ENCODE measurements at regions not wholly inside any gene's neighbourhood (a gene's known extent, or its start where the extent isn't known, plus 50 kb on each side); places are given as distances from the start of the nearest gene placed in this dataset.

DNA sequence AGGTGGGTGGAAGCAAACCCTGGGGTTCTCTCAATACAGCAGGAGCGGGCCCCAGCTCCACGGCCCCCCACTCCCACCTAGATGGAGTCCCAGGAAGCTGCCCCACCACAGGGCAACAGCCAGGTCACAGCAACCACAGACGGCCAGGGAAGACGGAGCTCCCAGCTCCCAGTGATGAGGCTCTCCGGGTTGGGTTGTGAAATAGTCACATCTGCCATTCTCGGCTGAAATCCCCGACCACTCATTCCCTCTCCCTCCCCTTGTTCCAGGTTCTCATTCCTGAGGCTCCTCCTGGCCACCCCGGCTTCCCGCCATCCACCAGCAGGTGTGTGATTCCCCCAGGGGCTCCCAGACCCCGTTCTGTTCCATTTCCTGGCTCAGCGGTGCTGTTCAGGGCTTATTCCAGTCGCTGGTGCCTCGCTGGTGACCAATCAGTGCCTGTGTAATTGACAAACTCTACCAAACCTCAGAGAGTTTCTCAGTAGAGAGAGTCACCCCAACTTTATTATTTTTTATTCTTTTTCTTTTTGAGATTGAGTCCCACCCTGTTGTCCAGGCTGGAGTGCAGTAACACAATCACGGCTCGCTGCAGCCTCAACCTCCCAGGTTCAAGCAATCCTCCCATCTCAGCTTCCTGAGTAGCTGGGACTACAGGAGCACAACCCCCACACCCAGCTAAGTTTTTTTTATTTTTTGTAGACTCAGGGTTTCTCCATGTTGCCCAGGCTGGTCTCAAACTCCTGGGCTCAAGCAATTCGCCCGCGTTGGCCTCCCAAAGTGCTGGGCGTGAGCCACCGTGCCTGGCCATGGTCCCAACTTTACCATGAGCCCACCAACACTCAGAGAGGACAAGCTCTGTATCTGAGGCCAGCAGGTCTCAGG is 63.2 kb downstream of the SHANK2 start:
- no peaks in the 10 kb centered on the region for H3K27me3 Mint-ChIP-seq
- H3K4me3 Mint-ChIP-seq: no peak overlapping the region
- no peaks in the 10 kb centered on the region for H3K4me1 Mint-ChIP-seq
- ATAC-seq (replicated peaks): no peak
- no peak overlapping the region for H3K27ac Mint-ChIP-seq
- no peaks in the 10 kb centered on the region for H3K36me3 Mint-ChIP-seq (ENCODE audit: low read depth)
- H3K9me3 Mint-ChIP-seq: no peaks in the 10 kb centered on the region

DNA sequence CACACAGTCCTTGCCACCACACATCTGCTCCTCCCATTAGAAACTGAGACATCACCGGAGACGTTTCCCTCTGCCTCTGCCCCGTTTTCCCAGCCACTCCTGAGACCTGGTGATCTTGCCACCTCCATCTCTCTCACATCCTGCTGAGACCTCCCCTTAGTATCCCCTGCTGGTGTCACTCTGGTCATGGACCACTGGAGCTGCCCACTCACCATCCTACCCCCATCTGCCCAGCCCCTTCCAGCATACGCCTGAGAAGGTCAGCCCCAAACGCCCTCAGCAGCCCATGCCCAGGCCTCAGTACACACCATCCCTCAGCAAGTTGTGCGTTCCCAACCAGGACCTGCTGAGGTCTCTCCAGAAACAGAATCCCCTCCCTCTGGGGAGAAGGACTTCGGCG is 64.3 kb downstream of the SHANK2 start:
- Mint-ChIP-seq H3K4me3 (no peak overlapping the region), H3K4me1 (no peaks in the 10 kb centered on the region), H3K27me3 (no peaks in the 10 kb centered on the region), H3K36me3 (ENCODE audit: low read depth) (no peaks in the 10 kb centered on the region), H3K27ac (no peak overlapping the region), H3K9me3 (no peaks in the 10 kb centered on the region)
- no peak for ATAC-seq (replicated peaks)

DNA sequence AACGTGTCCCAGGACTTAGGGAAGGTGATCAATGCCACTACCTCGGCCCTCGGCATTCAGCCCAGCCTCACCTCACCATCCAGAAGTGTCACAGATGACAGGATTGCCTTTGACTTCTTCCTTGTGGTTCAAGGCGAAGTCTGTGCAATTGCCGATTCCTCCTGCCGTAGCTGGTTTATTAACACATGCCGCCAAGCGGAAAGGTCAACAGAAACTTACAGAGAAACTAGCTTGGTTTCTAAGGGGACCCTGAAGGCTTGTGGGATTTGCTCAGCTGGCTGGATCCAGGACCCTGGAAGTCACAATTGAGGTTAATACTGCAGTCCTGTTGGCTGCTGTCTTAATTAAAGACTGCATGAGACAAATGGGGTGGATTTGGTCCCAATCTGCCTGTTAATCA is 65.6 kb downstream of the SHANK2 start:
- H3K9me3 Mint-ChIP-seq: no peaks in the 10 kb centered on the region
- no peaks in the 10 kb centered on the region for H3K27me3 Mint-ChIP-seq
- H3K36me3 Mint-ChIP-seq (ENCODE audit: low read depth): no peaks in the 10 kb centered on the region
- H3K4me1 Mint-ChIP-seq: no peaks in the 10 kb centered on the region
- H3K4me3 Mint-ChIP-seq: no peak overlapping the region
- H3K27ac Mint-ChIP-seq: no peak overlapping the region
- ATAC-seq (replicated peaks): no peak

DNA sequence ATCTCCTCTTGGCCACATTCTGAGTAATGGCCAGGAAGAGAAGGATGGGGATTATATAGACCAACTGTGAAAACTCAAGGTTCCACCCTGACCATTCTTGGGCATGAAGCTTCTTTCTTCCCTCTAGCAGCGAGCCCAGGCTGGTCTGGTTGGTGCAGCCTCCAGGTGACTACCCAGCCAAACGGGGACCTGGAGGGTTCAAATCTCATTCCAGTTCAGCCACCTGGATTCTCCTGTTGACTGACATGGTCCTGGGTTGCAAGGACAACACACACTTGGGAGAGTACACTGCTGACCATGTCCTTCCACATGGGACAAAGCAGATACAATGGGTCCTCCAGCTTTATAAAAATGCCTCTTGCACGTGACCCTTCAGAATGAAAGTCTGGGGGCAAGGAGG is 67.0 kb downstream of the SHANK2 start:
- no peak overlapping the region for H3K4me3 Mint-ChIP-seq
- H3K36me3 Mint-ChIP-seq (ENCODE audit: low read depth): no peaks in the 10 kb centered on the region

DNA sequence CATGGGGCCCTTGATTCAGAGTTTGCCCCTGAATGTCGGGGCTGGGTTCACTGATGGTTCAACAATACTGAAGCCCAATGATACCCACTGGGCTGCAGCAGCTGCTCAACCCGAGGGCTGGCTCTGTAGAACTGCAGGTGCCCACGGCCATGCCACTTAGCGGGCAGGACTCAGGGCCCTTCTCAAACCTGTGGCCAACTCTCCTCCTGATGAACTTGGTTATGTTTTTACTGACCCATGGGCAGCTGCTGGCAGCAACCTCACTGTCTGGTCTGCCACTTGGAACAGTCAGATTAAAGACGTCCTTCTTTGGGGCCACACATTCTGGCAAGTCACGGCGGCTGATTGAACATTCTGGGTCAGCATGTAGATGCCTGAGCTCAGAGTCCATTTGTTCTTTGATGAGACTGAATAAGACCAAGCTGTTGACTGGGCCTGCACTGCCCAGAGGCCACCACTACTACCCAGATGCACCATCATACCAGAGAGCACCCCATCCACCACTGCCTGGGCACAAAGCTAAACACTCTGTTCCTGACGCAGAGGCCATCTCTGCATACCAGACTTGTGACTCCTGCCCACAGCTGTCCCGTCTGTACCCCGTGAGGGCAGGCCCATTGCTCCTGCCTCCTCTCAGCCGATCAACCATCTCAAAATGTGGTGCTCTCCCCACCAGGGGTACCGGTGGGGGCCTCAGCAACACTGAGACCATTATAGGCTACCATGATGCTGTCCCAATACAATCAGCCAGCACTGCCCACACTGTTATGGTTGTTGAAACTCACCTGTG is 67.8 kb downstream of the SHANK2 start:
- no peak for ATAC-seq (replicated peaks)
- no peak overlapping the region for H3K27ac Mint-ChIP-seq
- no peaks in the 10 kb centered on the region for H3K9me3 Mint-ChIP-seq
- no peaks in the 10 kb centered on the region for H3K36me3 Mint-ChIP-seq (ENCODE audit: low read depth)
- peaks cover 7% of the 10 kb centered on the region for H3K27me3 Mint-ChIP-seq
- no peak overlapping the region for H3K4me3 Mint-ChIP-seq
- no peaks in the 10 kb centered on the region for H3K4me1 Mint-ChIP-seq

More for the DNA sequence above, 67.0 kb downstream of the SHANK2 start:
- no peak for ATAC-seq (replicated peaks)
- Mint-ChIP-seq H3K9me3 (no peaks in the 10 kb centered on the region), H3K4me1 (no peaks in the 10 kb centered on the region), H3K27me3 (peaks cover 2% of the 10 kb centered on the region), H3K27ac (no peak overlapping the region)

- H3K36me3 Mint-ChIP-seq (ENCODE audit: low read depth): no peaks in the 10 kb centered on the region
- no peak overlapping the region for H3K4me3 Mint-ChIP-seq
- no peaks in the 10 kb centered on the region for H3K4me1 Mint-ChIP-seq
- no peak overlapping the region for H3K27ac Mint-ChIP-seq
- ATAC-seq (replicated peaks): no peak
- no peaks in the 10 kb centered on the region for H3K9me3 Mint-ChIP-seq
- H3K27me3 Mint-ChIP-seq: peaks cover 7% of the 10 kb centered on the region
Measured at GRCh38 chr11:71183878-71184277, 68.5 kb downstream of the SHANK2 start.

DNA sequence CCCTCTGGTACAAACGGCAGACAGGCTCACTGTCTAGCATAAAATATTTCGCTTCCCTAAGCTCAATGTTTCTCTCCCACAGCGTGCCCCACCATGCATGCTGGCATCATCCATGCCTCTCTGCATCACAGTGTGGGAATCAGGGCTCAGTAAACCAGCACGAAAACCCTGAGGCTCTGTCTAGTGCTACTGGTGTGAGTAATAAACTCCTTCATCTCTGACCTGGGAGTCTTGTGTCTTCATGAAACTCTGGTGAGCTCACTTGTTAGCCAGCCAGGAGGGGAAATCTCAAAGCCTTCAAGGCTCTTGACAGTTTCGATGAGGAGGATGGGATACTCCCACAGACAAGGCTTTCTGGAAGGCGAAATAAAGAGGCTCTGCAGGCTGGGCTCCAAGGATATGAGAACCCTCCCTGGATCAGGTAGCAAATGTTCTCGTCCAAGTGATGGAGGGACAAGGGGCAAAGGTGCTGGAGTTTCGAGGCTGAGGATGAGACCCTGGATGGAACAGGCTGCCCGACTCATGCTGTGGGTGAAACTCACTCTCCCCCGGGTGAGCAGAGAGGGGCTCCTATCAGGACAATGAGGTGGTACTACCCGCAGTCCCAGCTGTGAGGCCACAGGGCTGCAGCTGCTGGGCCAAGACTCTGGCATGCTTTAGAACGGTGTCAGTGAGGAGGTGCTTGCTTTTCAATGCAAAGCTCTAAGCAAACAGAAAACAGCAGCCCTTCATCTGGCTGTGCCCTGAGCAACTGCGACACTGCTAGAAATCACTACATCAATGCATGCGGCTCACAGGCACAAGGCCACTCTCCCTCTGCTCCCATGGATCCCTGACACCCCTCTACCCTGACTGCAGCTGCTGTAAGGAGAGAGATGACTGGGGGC is 69.3 kb downstream of the SHANK2 start:
- no peaks in the 10 kb centered on the region for H3K36me3 Mint-ChIP-seq (ENCODE audit: low read depth)
- H3K9me3 Mint-ChIP-seq: peaks cover 3% of the 10 kb centered on the region
- no peaks in the 10 kb centered on the region for H3K4me1 Mint-ChIP-seq
- peaks cover 10% of the 10 kb centered on the region for H3K27me3 Mint-ChIP-seq
- no peak overlapping the region for H3K27ac Mint-ChIP-seq
- ATAC-seq (replicated peaks): no peak
- no peak overlapping the region for H3K4me3 Mint-ChIP-seq

DNA sequence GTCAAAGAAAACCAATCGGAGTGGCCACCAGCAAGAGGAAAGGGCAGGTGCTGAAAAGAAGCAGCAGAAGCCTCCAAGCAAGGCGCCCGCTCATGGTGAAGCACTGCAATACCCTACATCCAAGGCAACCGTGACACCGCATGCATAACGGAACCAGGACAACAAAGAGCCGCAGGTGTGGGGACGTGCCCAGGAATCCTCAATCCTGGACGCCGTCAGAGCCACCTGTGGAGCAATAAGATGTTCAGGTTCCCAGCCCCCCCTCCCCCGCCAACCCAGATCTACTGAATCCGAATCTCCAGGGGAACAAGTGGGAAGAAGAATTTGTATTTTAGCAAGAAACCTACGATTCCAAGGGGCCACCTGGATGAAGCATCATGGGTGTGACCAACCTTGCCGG is 70.8 kb downstream of the SHANK2 start:
- Mint-ChIP-seq H3K9me3 (peaks cover 17% of the 10 kb centered on the region), H3K36me3 (ENCODE audit: low read depth) (no peaks in the 10 kb centered on the region), H3K4me3 (no peak overlapping the region), H3K27me3 (peaks cover 20% of the 10 kb centered on the region), H3K4me1 (no peaks in the 10 kb centered on the region), H3K27ac (no peak overlapping the region)
- no peak for ATAC-seq (replicated peaks)

GRCh38 chr11:71180694-71181470 is 71.5 kb downstream of the SHANK2 start:
- Mint-ChIP-seq H3K27ac (no peak overlapping the region), H3K27me3 (peaks cover 23% of the 10 kb centered on the region), H3K4me3 (no peak overlapping the region), H3K4me1 (no peaks in the 10 kb centered on the region), H3K9me3 (peaks cover 21% of the 10 kb centered on the region), H3K36me3 (ENCODE audit: low read depth) (no peaks in the 10 kb centered on the region)
- ATAC-seq (replicated peaks): no peak

GRCh38 chr11:71179877-71180605 is 72.3 kb downstream of the SHANK2 start:
- no peak for ATAC-seq (replicated peaks)
- no peak overlapping the region for H3K27ac Mint-ChIP-seq
- peaks cover 23% of the 10 kb centered on the region for H3K9me3 Mint-ChIP-seq
- no peak overlapping the region for H3K4me3 Mint-ChIP-seq
- H3K36me3 Mint-ChIP-seq (ENCODE audit: low read depth): no peaks in the 10 kb centered on the region
- no peaks in the 10 kb centered on the region for H3K4me1 Mint-ChIP-seq
- H3K27me3 Mint-ChIP-seq: peaks cover 25% of the 10 kb centered on the region

GRCh38 chr11:71178076-71178475 is 74.3 kb downstream of the SHANK2 start:
- no peak overlapping the region for H3K27ac Mint-ChIP-seq
- H3K4me3 Mint-ChIP-seq: no peak overlapping the region
- no peaks in the 10 kb centered on the region for H3K36me3 Mint-ChIP-seq (ENCODE audit: low read depth)
- H3K4me1 Mint-ChIP-seq: no peaks in the 10 kb centered on the region
- peaks cover 25% of the 10 kb centered on the region for H3K9me3 Mint-ChIP-seq
- H3K27me3 Mint-ChIP-seq: peaks cover 36% of the 10 kb centered on the region
- ATAC-seq (replicated peaks): no peak

GRCh38 chr11:71176812-71177211 is 75.6 kb downstream of the SHANK2 start:
- H3K27me3 Mint-ChIP-seq: peaks cover 36% of the 10 kb centered on the region
- H3K27ac Mint-ChIP-seq: no peak overlapping the region
- H3K4me1 Mint-ChIP-seq: no peaks in the 10 kb centered on the region
- H3K36me3 Mint-ChIP-seq (ENCODE audit: low read depth): no peaks in the 10 kb centered on the region
- ATAC-seq (replicated peaks): no peak
- peaks cover 25% of the 10 kb centered on the region for H3K9me3 Mint-ChIP-seq
- no peak overlapping the region for H3K4me3 Mint-ChIP-seq

DNA sequence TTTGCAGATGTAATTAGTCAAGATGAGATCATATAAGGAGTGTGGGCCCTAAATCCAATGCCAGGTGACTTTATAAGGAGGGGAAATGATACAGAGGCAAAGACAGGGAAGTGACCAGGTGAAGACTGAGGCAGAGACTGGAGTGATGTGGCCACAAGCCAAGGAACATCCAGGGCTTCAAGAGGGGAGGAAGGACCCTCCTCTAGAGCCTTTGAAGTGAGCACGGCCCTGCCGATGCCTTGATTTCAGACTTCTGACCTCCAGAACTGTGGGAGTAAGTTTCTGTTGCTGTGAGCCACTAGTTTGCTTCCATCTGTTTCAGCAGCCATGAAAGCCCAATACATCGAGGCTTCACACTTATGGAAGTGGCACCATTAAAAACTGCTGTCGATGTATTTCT is 78.7 kb downstream of the SHANK2 start:
- Mint-ChIP-seq H3K4me1 (no peaks in the 10 kb centered on the region), H3K36me3 (ENCODE audit: low read depth) (no peaks in the 10 kb centered on the region), H3K27ac (no peak overlapping the region), H3K4me3 (no peak overlapping the region), H3K9me3 (peaks cover 25% of the 10 kb centered on the region), H3K27me3 (peaks cover 29% of the 10 kb centered on the region)
- no peak for ATAC-seq (replicated peaks)
